ENCODE measurements at regions not wholly inside any gene's neighbourhood (a gene's known extent, or its start where the extent isn't known, plus 50 kb on each side); places are given as distances from the start of the nearest gene placed in this dataset.
A peak's percentile ranks its signal among the peaks of the same experiment; 100 is the strongest.
"Not testable (repeated sequence)": the region's sequence is repeated elsewhere in the genome, so short reads cannot be mapped to it uniquely, and the experiment has no call there.

GRCh38 chrY:19465809-19466208 lies 278.7 kb downstream of the KDM5D start:
- Histone ChIP-seq H3K27me3 (ENCODE audit: control insufficient read depth in 2 of 2, insufficient read depth in 2 of 2, low read length in 2 of 2) (no peaks in the 10 kb centered on the region), H3K4me1 (ENCODE audit: control insufficient read depth in 2 of 2, insufficient read depth in 2 of 2, low read length in 2 of 2) (peaks cover 3 to 8% of the 10 kb centered on the region in 2 donors), H3K36me3 (ENCODE audit: control insufficient read depth in 2 of 3, insufficient read depth in 3 of 3, low read length in 3 of 3) (no peaks in the 10 kb centered on the region), H3K4me3 (ENCODE audit: low read length) (no peak overlapping the region), H3K9me3 (ENCODE audit: control insufficient read depth in 2 of 3, low read length in 3 of 3) (no peaks in the 10 kb centered on the region), H3K27ac (ENCODE audit: low read depth, low read length) (no peak overlapping the region)
- Mint-ChIP-seq H3K27me3 (no peaks in the 10 kb centered on the region), H3K36me3 (peaks cover 0 to 9% (median 0%) of the 10 kb centered on the region in 5 donors), H3K9me3 (peaks cover 0 to 6% (median 0%) of the 10 kb centered on the region in 11 donors), H3K4me1 (peaks cover 0 to 21% (median 5%) of the 10 kb centered on the region in 7 donors), H3K27ac (peak overlapping the region in 4 of 9 donors; percentile 12 to 75 (median 60)), H3K4me3 (no peak overlapping the region)
- DNase-seq (no peak), ATAC-seq (no peak)
- intact Hi-C loops (cut with micrococcal nuclease) = loop anchor here in 1 of 2 donors (2.0 kb wide), 1 partner anchor 37 kb away; no protein-coding TSS in a partner anchor
- CTCF ChIA-PET = no interaction called here
- POLR2A ChIA-PET = no interaction called here

GRCh38 chrY:19456855-19457448 lies 287.6 kb downstream of the KDM5D start:
- H3K27me3 ChIP-seq (ENCODE audit: control insufficient read depth in 2 of 2, insufficient read depth in 2 of 2, low read length in 2 of 2) = no peaks in the 10 kb centered on the region
- H3K4me1 Mint-ChIP-seq = no peaks in the 10 kb centered on the region
- intact Hi-C loops (cut with micrococcal nuclease) = no loop called here
- no peak overlapping the region for H3K27ac Mint-ChIP-seq
- ATAC-seq (no peak), DNase-seq (no peak)
- peaks cover 0 to 23% (median 0%) of the 10 kb centered on the region in 5 donors for H3K36me3 Mint-ChIP-seq
- H3K27ac ChIP-seq (ENCODE audit: low read depth, low read length) = no peak overlapping the region
- CTCF ChIA-PET = no interaction called here
- H3K9me3 ChIP-seq (ENCODE audit: control insufficient read depth in 2 of 3, low read length in 3 of 3) = peaks cover 0 to 4% (median 0%) of the 10 kb centered on the region in 3 experiments
- no peak overlapping the region for H3K4me3 ChIP-seq (ENCODE audit: low read length)
- H3K9me3 Mint-ChIP-seq = peaks cover 0 to 9% (median 0%) of the 10 kb centered on the region in 11 donors
- no peaks in the 10 kb centered on the region for H3K27me3 Mint-ChIP-seq
- POLR2A ChIA-PET = interaction anchor here (0.6 kb wide), 1 partner anchor 100 kb away, joined by 3 read pairs; no protein-coding TSS in a partner anchor
- no peak overlapping the region for H3K4me3 Mint-ChIP-seq
- H3K4me1 ChIP-seq (ENCODE audit: control insufficient read depth in 2 of 2, insufficient read depth in 2 of 2, low read length in 2 of 2) = no peaks in the 10 kb centered on the region
- no peaks in the 10 kb centered on the region for H3K36me3 ChIP-seq (ENCODE audit: control insufficient read depth in 2 of 3, insufficient read depth in 3 of 3, low read length in 3 of 3)

GRCh38 chrY:19433059-19433458 lies 311.5 kb downstream of the KDM5D start:
- Histone ChIP-seq H3K9me3 (ENCODE audit: control insufficient read depth in 2 of 3, low read length in 3 of 3) (no peaks in the 10 kb centered on the region), H3K27ac (ENCODE audit: low read depth, low read length) (no peak overlapping the region), H3K4me1 (ENCODE audit: control insufficient read depth in 2 of 2, insufficient read depth in 2 of 2, low read length in 2 of 2) (peaks cover 0 to 12% of the 10 kb centered on the region in 2 donors), H3K27me3 (ENCODE audit: control insufficient read depth in 2 of 2, insufficient read depth in 2 of 2, low read length in 2 of 2) (no peaks in the 10 kb centered on the region), H3K36me3 (ENCODE audit: control insufficient read depth in 2 of 3, insufficient read depth in 3 of 3, low read length in 3 of 3) (no peaks in the 10 kb centered on the region), H3K4me3 (ENCODE audit: low read length) (no peak overlapping the region)
- ATAC-seq (peak; percentile 64), DNase-seq (peak in 2 of 9 donors; percentile 42 to 51)
- peak overlapping the region in 5 of 10 donors; percentile 26 to 64 (median 48) for H3K4me3 Mint-ChIP-seq
- no peaks in the 10 kb centered on the region for H3K27me3 Mint-ChIP-seq
- intact Hi-C loops (cut with micrococcal nuclease) = loop anchor here (1.0 to 10.0 kb wide), 11 partner anchors 70 to 1660 kb away; partner anchors contain the start of genes EIF1AY (in 1 of the 2) and KDM5D (in 1 of the 2)
- peaks cover 0 to 37% (median 7%) of the 10 kb centered on the region in 7 donors for H3K4me1 Mint-ChIP-seq
- H3K9me3 Mint-ChIP-seq = peaks cover 0 to 9% (median 0%) of the 10 kb centered on the region in 11 donors
- ChIA-PET CTCF (interaction anchor here (0.7 to 4.8 kb wide), 3 partner anchors 26 to 399 kb away, joined by 3 to 29 read pairs (median 3); no protein-coding TSS in a partner anchor), POLR2A (interaction anchor here (0.6 to 1.2 kb wide), 4 partner anchors 67 to 311 kb away, joined by 3 read pairs; partner anchors contain the start of gene KDM5D)
- H3K36me3 Mint-ChIP-seq = peaks cover 0 to 7% (median 0%) of the 10 kb centered on the region in 5 donors
- H3K27ac Mint-ChIP-seq = peak overlapping the region in 3 of 9 donors; percentile 26 to 55 (median 34)

GRCh38 chrY:19427736-19428518 lies 316.6 kb downstream of the KDM5D start:
- Mint-ChIP-seq H3K36me3 (peaks cover 0 to 4% (median 0%) of the 10 kb centered on the region in 5 donors), H3K4me1 (peaks cover 0 to 27% (median 3%) of the 10 kb centered on the region in 7 donors), H3K27me3 (peaks cover 0 to 12% (median 0%) of the 10 kb centered on the region in 5 donors), H3K27ac (no peak overlapping the region), H3K9me3 (peaks cover 0 to 5% (median 0%) of the 10 kb centered on the region in 11 donors), H3K4me3 (no peak overlapping the region)
- no peaks in the 10 kb centered on the region for H3K9me3 ChIP-seq (ENCODE audit: control insufficient read depth in 2 of 3, low read length in 3 of 3)
- intact Hi-C loops (cut with micrococcal nuclease) = no loop called here
- ChIA-PET POLR2A (no interaction called here), CTCF (interaction anchor here (0.7 kb wide), 1 partner anchor 421 kb away, joined by 3 read pairs; no protein-coding TSS in a partner anchor)
- no peaks in the 10 kb centered on the region for H3K36me3 ChIP-seq (ENCODE audit: control insufficient read depth in 2 of 3, insufficient read depth in 3 of 3, low read length in 3 of 3)
- H3K27ac ChIP-seq (ENCODE audit: low read depth, low read length) = no peak overlapping the region
- H3K4me1 ChIP-seq (ENCODE audit: control insufficient read depth in 2 of 2, insufficient read depth in 2 of 2, low read length in 2 of 2) = peaks cover 0 to 5% of the 10 kb centered on the region in 2 donors
- H3K27me3 ChIP-seq (ENCODE audit: control insufficient read depth in 2 of 2, insufficient read depth in 2 of 2, low read length in 2 of 2) = no peaks in the 10 kb centered on the region
- no peak overlapping the region for H3K4me3 ChIP-seq (ENCODE audit: low read length)
- no peak for DNase-seq
- ATAC-seq = no peak

- H3K9me3 Mint-ChIP-seq; H3K4me1 ChIP-seq (ENCODE audit: control insufficient read depth in 2 of 2, insufficient read depth in 2 of 2, low read length in 2 of 2); intact Hi-C loops (cut with micrococcal nuclease); POLR2A ChIA-PET; DNase-seq; H3K36me3 ChIP-seq (ENCODE audit: control insufficient read depth in 2 of 3, insufficient read depth in 3 of 3, low read length in 3 of 3); H3K27ac ChIP-seq (ENCODE audit: low read depth, low read length); H3K4me3 ChIP-seq (ENCODE audit: low read length); H3K4me3 Mint-ChIP-seq; H3K27ac Mint-ChIP-seq; H3K9me3 ChIP-seq (ENCODE audit: control insufficient read depth in 2 of 3, low read length in 3 of 3); ATAC-seq; H3K36me3 Mint-ChIP-seq; H3K27me3 ChIP-seq (ENCODE audit: control insufficient read depth in 2 of 2, insufficient read depth in 2 of 2, low read length in 2 of 2): not testable (repeated sequence)
- peaks cover 0 to 12% (median 5%) of the 10 kb centered on the region in 5 donors for H3K27me3 Mint-ChIP-seq
- peaks cover 0 to 24% (median 2%) of the 10 kb centered on the region in 7 donors for H3K4me1 Mint-ChIP-seq
- CTCF ChIA-PET = interaction anchor here (0.7 kb wide), 1 partner anchor 421 kb away, joined by 3 read pairs; no protein-coding TSS in a partner anchor
Measured at GRCh38 chrY:19427191-19427590, 317.3 kb downstream of the KDM5D start.

GRCh38 chrY:19410980-19411766 lies 333.4 kb downstream of the KDM5D start:
- no peak overlapping the region for H3K4me3 ChIP-seq (ENCODE audit: low read length)
- Mint-ChIP-seq H3K27ac (no peak overlapping the region), H3K4me3 (no peak overlapping the region), H3K27me3 (no peaks in the 10 kb centered on the region), H3K36me3 (no peaks in the 10 kb centered on the region), H3K9me3 (no peaks in the 10 kb centered on the region), H3K4me1 (peaks cover 0 to 24% (median 0%) of the 10 kb centered on the region in 7 donors)
- no peaks in the 10 kb centered on the region for H3K27me3 ChIP-seq (ENCODE audit: control insufficient read depth in 2 of 2, insufficient read depth in 2 of 2, low read length in 2 of 2)
- H3K9me3 ChIP-seq (ENCODE audit: control insufficient read depth in 2 of 3, low read length in 3 of 3) = no peaks in the 10 kb centered on the region
- H3K4me1 ChIP-seq (ENCODE audit: control insufficient read depth in 2 of 2, insufficient read depth in 2 of 2, low read length in 2 of 2) = peaks cover 0 to 8% of the 10 kb centered on the region in 2 donors
- ATAC-seq (no peak), DNase-seq (no peak)
- no peaks in the 10 kb centered on the region for H3K36me3 ChIP-seq (ENCODE audit: control insufficient read depth in 2 of 3, insufficient read depth in 3 of 3, low read length in 3 of 3)
- intact Hi-C loops (cut with micrococcal nuclease) = no loop called here
- ChIA-PET CTCF (interaction anchor here (1.0 to 1.1 kb wide), 2 partner anchors 9 to 106 kb away, joined by 4 read pairs; no protein-coding TSS in a partner anchor), POLR2A (no interaction called here)
- no peak overlapping the region for H3K27ac ChIP-seq (ENCODE audit: low read depth, low read length)
